ENCODE measurements at regions not wholly inside any gene's neighbourhood (a gene's known extent, or its start where the extent isn't known, plus 50 kb on each side); places are given as distances from the start of the nearest gene placed in this dataset.

GRCh38 chr2:144596073-144596871, 76.4 kb upstream of the ZEB2 start:
- no peak for TF ChIP-seq CTCF (IDR thresholded peaks at IDR 0.05; ENCODE audit: control insufficient read depth, extremely low read depth, insufficient read depth)
- H3K4me3 ChIP-seq (ENCODE audit: low read depth, low read length): no peak overlapping the region
- no peak for DNase-seq (ENCODE audit: low read depth)

GRCh38 chr2:144595686-144596072, 75.8 kb upstream of the ZEB2 start:
- no peak for TF ChIP-seq CTCF (IDR thresholded peaks at IDR 0.05; ENCODE audit: control insufficient read depth, extremely low read depth, insufficient read depth)
- no peak for DNase-seq (ENCODE audit: low read depth)
- H3K4me3 ChIP-seq (ENCODE audit: low read depth, low read length): no peak overlapping the region

GRCh38 chr2:144595279-144595678, 75.4 kb upstream of the ZEB2 start:
- DNase-seq (ENCODE audit: low read depth): no peak
- no peak overlapping the region for H3K4me3 ChIP-seq (ENCODE audit: low read depth, low read length)
- no peak for TF ChIP-seq CTCF (IDR thresholded peaks at IDR 0.05; ENCODE audit: control insufficient read depth, extremely low read depth, insufficient read depth)

- DNase-seq (ENCODE audit: low read depth): no peak
Measured at GRCh38 chr2:144593803-144594202, 73.9 kb upstream of the ZEB2 start.

GRCh38 chr2:144592500-144593256, 72.8 kb upstream of the ZEB2 start:
- DNase-seq (ENCODE audit: low read depth): no peak
- no peak for TF ChIP-seq CTCF (IDR thresholded peaks at IDR 0.05; ENCODE audit: control insufficient read depth, extremely low read depth, insufficient read depth)

More at GRCh38 chr2:144593803-144594202, 73.9 kb upstream of the ZEB2 start:
- no peak overlapping the region for H3K4me3 ChIP-seq (ENCODE audit: low read depth, low read length)
- no peak for TF ChIP-seq CTCF (IDR thresholded peaks at IDR 0.05; ENCODE audit: control insufficient read depth, extremely low read depth, insufficient read depth)

GRCh38 chr2:144587306-144587705, 67.4 kb upstream of the ZEB2 start:
- no peak overlapping the region for H3K4me3 ChIP-seq (ENCODE audit: low read depth, low read length)
- TF ChIP-seq CTCF (IDR thresholded peaks at IDR 0.05; ENCODE audit: control insufficient read depth, extremely low read depth, insufficient read depth): no peak
- DNase-seq (ENCODE audit: low read depth): no peak

More at GRCh38 chr2:144592500-144593256, 72.8 kb upstream of the ZEB2 start:
- H3K4me3 ChIP-seq (ENCODE audit: low read depth, low read length): no peak overlapping the region
